GM19452 (cell line): ENCODE measurements at regions not wholly inside any gene's neighbourhood (a gene's known extent, or its start where the extent isn't known, plus 50 kb on each side); places are given as distances from the start of the nearest gene placed in this dataset.
A peak's percentile ranks its signal among the peaks of the same experiment; 100 is the strongest.
"Not testable (repeated sequence)": the region's sequence is repeated elsewhere in the genome, so short reads cannot be mapped to it uniquely, and the experiment has no call there.

Experiments
- ATAC-seq: cut with Tn5 transposase; IDR thresholded peaks from one replicate; pipeline ENCODE4 v1.9.1; 2021; ENCODE audit not compliant: unreplicated experiment

- no peak for ATAC-seq
Observed at GRCh38 chr1:112818990-112819689, 104.0 kb upstream of the PPM1J start.

DNA sequence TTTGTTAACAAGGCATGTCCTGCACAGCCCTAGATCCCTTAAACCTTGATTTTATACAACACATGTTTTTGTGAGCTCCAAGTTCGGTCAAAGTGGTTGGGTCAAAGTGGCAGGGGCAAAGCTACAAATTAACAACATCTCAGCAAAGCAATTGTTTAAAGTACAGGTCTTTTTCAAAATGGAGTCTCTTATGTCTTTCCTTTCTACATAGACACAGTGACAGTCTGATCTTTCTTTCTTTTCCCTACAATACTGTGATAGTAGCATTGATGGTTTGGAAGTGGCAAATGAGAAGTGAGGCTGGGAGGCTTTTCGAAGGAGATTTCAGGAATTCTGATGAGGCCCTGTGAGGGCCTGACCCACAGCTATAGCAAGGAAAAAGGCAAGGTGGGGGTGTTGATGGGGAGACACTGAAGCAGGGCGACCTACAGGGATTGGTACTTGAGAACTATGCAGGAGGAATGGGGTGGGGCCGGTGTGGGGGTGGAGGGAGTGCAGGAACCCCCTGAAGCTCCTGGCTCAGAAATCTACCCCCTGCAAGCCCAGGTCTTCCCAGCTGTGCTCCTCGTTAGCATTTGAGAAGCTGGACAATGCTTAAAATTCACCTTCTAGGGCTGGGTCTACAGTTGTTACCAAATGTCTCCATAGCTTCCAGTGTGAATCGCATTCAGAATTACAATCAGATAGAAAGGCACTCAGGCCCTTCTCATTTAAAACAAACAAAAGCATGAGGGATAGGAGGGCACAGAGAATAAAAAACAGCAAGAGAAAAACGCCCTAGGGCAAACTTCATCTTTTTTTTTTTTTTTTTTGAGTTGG lies 102.6 kb upstream of the PPM1J start:
- ATAC-seq: no peak

DNA sequence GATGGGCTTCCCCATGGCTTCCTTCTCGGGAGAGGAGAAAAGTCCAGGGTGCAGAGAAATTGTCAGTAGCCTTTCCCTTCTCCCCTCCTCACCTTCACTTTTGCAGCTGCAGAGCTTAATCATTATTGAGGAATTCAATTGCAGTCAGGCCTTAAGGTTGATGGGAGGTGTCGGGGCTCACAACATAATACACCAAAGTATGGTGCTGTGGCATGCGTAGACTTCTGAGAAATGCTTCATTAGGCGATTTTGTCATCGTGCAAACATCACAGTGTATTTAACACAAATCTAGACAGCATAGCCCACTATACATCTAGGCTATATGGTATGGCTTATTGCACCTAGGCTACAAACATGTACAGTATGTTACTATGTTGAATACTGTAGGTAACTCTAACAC lies 100.2 kb upstream of the PPM1J start:
- no peak for ATAC-seq

DNA sequence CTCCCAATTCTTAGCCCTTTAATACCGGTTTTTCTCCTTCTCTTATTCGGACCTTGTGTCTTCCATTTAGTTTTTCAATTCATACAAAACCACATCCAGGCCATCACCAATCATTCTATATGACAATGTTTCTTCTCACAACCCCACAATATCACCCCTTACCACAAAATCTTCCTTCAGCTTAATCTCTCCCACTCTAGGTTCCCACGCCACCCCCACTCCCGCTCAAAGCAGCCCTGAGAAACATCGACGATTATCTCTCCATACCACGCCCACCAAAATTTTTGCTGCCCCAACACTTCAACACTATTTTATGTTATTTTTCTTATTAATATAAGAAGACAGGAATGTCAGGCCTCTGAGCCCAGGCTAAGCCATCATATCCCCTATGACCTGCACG lies 99.5 kb upstream of the PPM1J start:
- not testable (repeated sequence) for ATAC-seq

GRCh38 chr1:112808861-112809684 lies 93.9 kb upstream of the PPM1J start:
- peak; percentile 60 for ATAC-seq

GRCh38 chr1:112807999-112808398 lies 92.9 kb upstream of the PPM1J start:
- ATAC-seq: no peak

GRCh38 chr1:112807117-112807516 lies 92.0 kb upstream of the PPM1J start:
- no peak for ATAC-seq

GRCh38 chr1:112806090-112806642 lies 91.0 kb upstream of the PPM1J start:
- no peak for ATAC-seq

GRCh38 chr1:112805155-112805853 lies 90.2 kb upstream of the PPM1J start:
- no peak for ATAC-seq

GRCh38 chr1:112803906-112804762 lies 89.0 kb upstream of the PPM1J start:
- ATAC-seq: peak; percentile 69

GRCh38 chr1:112800289-112800688 lies 85.2 kb upstream of the PPM1J start:
- ATAC-seq: no peak

- no peak for ATAC-seq
Observed at GRCh38 chr1:112798292-112798691, 83.2 kb upstream of the PPM1J start.

GRCh38 chr1:112797224-112797623 lies 82.1 kb upstream of the PPM1J start:
- ATAC-seq: no peak

- ATAC-seq: peak; percentile 86
Observed at GRCh38 chr1:112794654-112795239, 79.6 kb upstream of the PPM1J start.

DNA sequence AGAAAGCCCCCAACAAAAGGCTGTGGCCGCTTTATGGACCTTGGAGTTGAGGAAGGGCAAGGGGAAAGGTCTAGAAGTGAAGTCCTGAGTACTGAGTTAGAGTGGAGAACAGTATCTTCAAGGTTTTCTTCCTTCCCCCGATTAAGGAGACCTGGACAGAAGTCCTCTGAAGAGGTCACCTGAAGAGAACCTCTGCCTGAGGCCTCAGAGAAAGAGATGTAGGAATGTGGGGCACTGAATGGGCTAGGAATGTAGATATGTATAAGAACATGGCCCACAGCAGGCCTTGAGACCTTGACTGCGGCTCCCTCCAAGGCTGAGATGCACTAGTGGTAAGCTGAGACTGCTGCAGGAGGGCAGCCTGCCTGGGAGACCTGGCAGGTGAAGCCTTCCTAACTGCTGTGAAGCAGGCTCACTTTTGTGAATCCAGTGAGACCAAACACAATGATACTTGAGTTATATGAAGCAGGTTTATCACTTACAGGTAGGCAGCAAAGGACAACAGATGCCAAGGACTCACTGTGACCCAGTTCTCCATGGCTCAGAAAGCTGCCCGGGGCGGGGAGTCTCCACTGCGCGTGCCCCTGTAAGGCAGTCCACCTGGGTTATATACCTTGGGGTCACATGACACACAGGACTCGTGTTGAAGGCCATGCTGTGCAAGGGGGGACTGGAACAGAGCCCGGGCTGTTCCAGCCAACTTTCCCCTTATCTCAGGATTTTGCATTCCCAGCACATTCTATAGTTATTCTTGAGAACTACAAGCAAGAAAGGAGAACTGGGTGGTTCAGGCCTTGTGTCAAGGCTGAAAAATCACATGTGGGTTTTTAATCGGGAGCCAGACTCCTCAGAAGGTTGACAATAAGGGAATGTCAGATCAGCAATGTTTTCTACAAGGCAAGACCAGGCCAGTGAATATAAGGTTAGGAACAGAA lies 78.8 kb upstream of the PPM1J start:
- no peak for ATAC-seq

DNA sequence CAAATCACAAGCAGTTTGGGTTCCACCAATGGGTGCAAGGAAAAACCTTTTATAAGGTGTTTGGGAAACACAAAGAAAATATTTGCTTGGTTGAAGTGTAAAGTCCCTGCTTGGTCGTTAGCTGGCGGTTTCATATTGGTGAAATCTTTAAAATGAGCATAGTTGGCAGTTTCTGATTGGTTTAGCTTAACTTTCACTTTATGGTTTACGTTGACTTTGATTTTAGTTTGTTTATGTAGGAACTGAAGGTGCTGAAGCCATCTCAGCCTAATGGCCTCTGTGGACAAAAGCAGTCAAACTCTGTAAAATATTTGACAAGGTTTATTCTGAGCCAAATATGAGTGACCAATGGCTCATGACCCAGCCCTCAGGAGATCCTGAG lies 76.6 kb upstream of the PPM1J start:
- no peak for ATAC-seq

DNA sequence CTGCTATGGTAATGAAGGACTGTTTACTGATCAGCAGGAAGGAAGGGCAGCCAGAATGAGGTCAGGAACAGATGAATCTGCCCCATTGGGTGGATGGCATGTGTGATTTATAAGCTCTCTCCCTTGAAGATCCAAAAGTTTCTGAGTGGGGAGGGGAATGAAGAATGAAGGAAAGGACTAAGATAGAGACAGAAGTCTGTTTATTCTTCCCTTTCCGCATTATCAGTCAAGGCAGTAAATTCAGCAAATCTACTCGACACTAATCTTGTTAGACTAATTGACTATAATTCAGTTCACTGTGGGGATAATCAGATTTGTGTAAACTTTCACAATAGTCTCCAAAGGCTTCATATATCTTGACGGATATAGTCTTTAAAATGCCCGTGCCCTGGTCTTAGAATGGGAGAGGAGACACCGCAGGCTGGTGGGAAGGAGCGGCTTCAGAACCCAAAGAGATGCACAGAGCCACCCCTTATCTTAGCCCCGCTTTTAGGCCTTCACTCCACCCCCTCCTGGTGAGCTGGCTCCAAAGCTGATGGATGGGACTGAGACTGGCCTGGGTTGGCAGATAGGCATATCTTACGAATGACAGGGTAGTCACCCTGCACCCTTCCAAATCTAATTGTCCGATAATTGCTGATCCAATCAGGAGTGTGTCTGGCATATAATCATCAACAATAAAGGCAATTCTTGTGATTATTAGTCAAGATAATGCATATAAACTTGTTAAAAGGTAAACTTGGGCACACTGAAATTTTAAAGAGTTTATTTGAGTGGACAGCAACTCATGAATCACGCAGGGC lies 76.0 kb upstream of the PPM1J start:
- ATAC-seq: no peak

- ATAC-seq: no peak
Observed at GRCh38 chr1:112788561-112788960, 73.4 kb upstream of the PPM1J start.
